H9 (cell line): ENCODE measurements at regions not wholly inside any gene's neighbourhood (a gene's known extent, or its start where the extent isn't known, plus 50 kb on each side); places are given as distances from the start of the nearest gene placed in this dataset.

Experiments used
- DNase-seq: peaks from one replicate; pipeline ENCODE4 v3.0.0-alpha.2; 2017
- H2AFZ ChIP-seq: one replicate; pipeline ENCODE4 v1.6.1; 2013; ENCODE audit warnings: mild to moderate bottlenecking, low read length, control low read depth, moderate library complexity
- H2AK5ac ChIP-seq: 2 replicates; pipeline ENCODE4 v1.6.1; 2013; ENCODE audit warnings: low read length, control low read depth, mixed read lengths; ENCODE audit not compliant: insufficient read length
- H2BK120ac ChIP-seq: one replicate; pipeline ENCODE4 v1.6.1; 2013; ENCODE audit warnings: low read depth, mild to moderate bottlenecking, low read length, control low read depth, inconsistent platforms; ENCODE audit not compliant: poor library complexity, severe bottlenecking
- H2BK12ac ChIP-seq: 2 replicates; pipeline ENCODE4 v1.6.1; 2013; ENCODE audit warnings: low read length, control low read depth, mixed read lengths, low read depth; ENCODE audit not compliant: insufficient read length
- H2BK15ac ChIP-seq: 2 replicates; pipeline ENCODE4 v1.6.1; 2013; ENCODE audit warnings: low read depth, low read length, control low read depth
- H2BK20ac ChIP-seq: one replicate; pipeline ENCODE4 v1.6.1; 2013; ENCODE audit warnings: low read depth, mild to moderate bottlenecking, low read length, control low read depth, inconsistent platforms; ENCODE audit not compliant: poor library complexity, severe bottlenecking
- H2BK5ac ChIP-seq: 2 replicates; pipeline ENCODE4 v1.6.1; 2013; ENCODE audit warnings: low read length, control low read depth, mixed read lengths; ENCODE audit not compliant: insufficient read length
- H3K14ac ChIP-seq: 2 replicates; pipeline ENCODE4 v1.6.1; 2013; ENCODE audit warnings: low read length, control low read depth; ENCODE audit not compliant: insufficient read depth
- H3K18ac ChIP-seq: 2 replicates; pipeline ENCODE4 v1.6.1; 2013; ENCODE audit warnings: low read depth, mild to moderate bottlenecking, mixed read lengths, low read length, control low read depth; ENCODE audit not compliant: insufficient read length
- H3K23ac ChIP-seq: 2 replicates; pipeline ENCODE4 v1.6.1; 2013; ENCODE audit warnings: low read length, control low read depth, mixed read lengths, low read depth; ENCODE audit not compliant: insufficient read length
- H3K23me2 ChIP-seq: 2 replicates; pipeline ENCODE4 v1.6.1; 2013; ENCODE audit warnings: low read depth, mild to moderate bottlenecking, mixed read lengths, low read length, control low read depth; ENCODE audit not compliant: insufficient read length, poor library complexity, severe bottlenecking
- H3K27ac ChIP-seq: 2 replicates; pipeline ENCODE4 v1.5.1; 2013; ENCODE audit warnings: low read length, control low read depth, mixed read lengths, low read depth; ENCODE audit not compliant: insufficient read length
- H3K27me3 ChIP-seq: 2 replicates; pipeline ENCODE4 v1.6.1; 2013; ENCODE audit warnings: low read length, control low read depth, inconsistent platforms; ENCODE audit not compliant: insufficient read depth
- H3K4ac ChIP-seq: 2 replicates; pipeline ENCODE4 v1.6.1; 2013; ENCODE audit warnings: low read depth, mild to moderate bottlenecking, control low read depth, inconsistent platforms, low read length, moderate library complexity
- H3K4me1 ChIP-seq: 2 replicates; pipeline ENCODE4 v1.6.1; 2013; ENCODE audit warnings: low read length, control low read depth, inconsistent platforms; ENCODE audit not compliant: insufficient read depth
- H3K4me2 ChIP-seq: 2 replicates; pipeline ENCODE4 v1.6.1; 2013; ENCODE audit warnings: low read length, control low read depth, mixed read lengths; ENCODE audit not compliant: insufficient read length, insufficient read depth
- H3K56ac ChIP-seq: 2 replicates; pipeline ENCODE4 v1.6.1; 2013; ENCODE audit warnings: low read depth, mild to moderate bottlenecking, mixed read lengths, low read length, control low read depth; ENCODE audit not compliant: insufficient read length
- H3K79me1 ChIP-seq: 2 replicates; pipeline ENCODE4 v1.6.1; 2013; ENCODE audit warnings: low read depth, mild to moderate bottlenecking, moderate library complexity, low read length, control low read depth, inconsistent platforms; ENCODE audit not compliant: insufficient read depth, poor library complexity, severe bottlenecking
- H3K79me2 ChIP-seq: 2 replicates; pipeline ENCODE4 v1.6.1; 2013; ENCODE audit warnings: low read length, control low read depth, inconsistent platforms; ENCODE audit not compliant: insufficient read depth
- H3K9ac ChIP-seq: 2 replicates; pipeline ENCODE4 v1.6.1; 2013; ENCODE audit warnings: low read length, control low read depth, mixed read lengths; ENCODE audit not compliant: insufficient read length; ENCODE audit errors: extremely low read depth
- H3K9me3 ChIP-seq: one replicate; pipeline ENCODE4 v1.6.1; 2013; ENCODE audit warnings: low read depth, low read length, inconsistent platforms; ENCODE audit not compliant: control insufficient read depth
- H3T11ph ChIP-seq: one replicate; pipeline ENCODE4 v1.6.1; 2013; ENCODE audit warnings: mild to moderate bottlenecking, low read length, control low read depth, inconsistent platforms
- H4K20me1 ChIP-seq: one replicate; pipeline ENCODE4 v1.6.1; 2013; ENCODE audit not compliant: control insufficient read depth, insufficient read length, insufficient read depth
- H4K5ac ChIP-seq: 2 replicates; pipeline ENCODE4 v1.6.1; 2013; ENCODE audit warnings: low read depth, mild to moderate bottlenecking, mixed read lengths, low read length, control low read depth; ENCODE audit not compliant: insufficient read length
- H4K8ac ChIP-seq: replicated peaks from 2 replicates; pipeline ENCODE4 v1.6.1; 2013; ENCODE audit warnings: low read length, control low read depth, mixed read lengths, low read depth; ENCODE audit not compliant: insufficient read length
- H4K91ac ChIP-seq: 2 replicates; pipeline ENCODE4 v1.6.1; 2013; ENCODE audit warnings: low read depth, mild to moderate bottlenecking, moderate library complexity, mixed read lengths, low read length, control low read depth; ENCODE audit not compliant: insufficient read length
- H3K27ac Mint-ChIP-seq, 3 experiments: 2 replicates in 2 of 3; 3 replicates in 1 of 3; pipeline ENCODE4 v1.8.0; 2020 to 2021; ENCODE audit warnings: mixed read lengths in 3 of 3, mild to moderate bottlenecking in 1 of 3, moderate library complexity in 1 of 3
- H3K27me3 Mint-ChIP-seq: 2 replicates; pipeline ENCODE4 v1.8.0; 2021; ENCODE audit warnings: low read depth, mild to moderate bottlenecking, moderate library complexity, mixed read lengths
- H3K36me3 Mint-ChIP-seq, 3 experiments: 2 replicates in 2 of 3; 3 replicates in 1 of 3; pipeline ENCODE4 v1.8.0; 2020 to 2021; ENCODE audit warnings: low read depth in 3 of 3, mixed read lengths in 3 of 3; ENCODE audit not compliant: insufficient read depth in 1 of 3
- H3K4me1 Mint-ChIP-seq, 2 experiments: 2 replicates each; pipeline ENCODE4 v1.8.0; 2020; ENCODE audit warnings: mixed read lengths in 2 of 2
- H3K4me3 Mint-ChIP-seq, 2 experiments: 2 replicates in 1 of 2; 3 replicates in 1 of 2; pipeline ENCODE4 v1.8.0; 2020 to 2021; ENCODE audit warnings: mild to moderate bottlenecking in 2 of 2, mixed read lengths in 2 of 2, moderate library complexity in 1 of 2
- H3K9me3 Mint-ChIP-seq, 2 experiments: 2 replicates in 1 of 2; 3 replicates in 1 of 2; pipeline ENCODE4 v1.8.0; 2020; ENCODE audit warnings: mild to moderate bottlenecking in 2 of 2, mixed read lengths in 2 of 2, moderate library complexity in 1 of 2
- CTCF ChIP-seq: fragments of 200-600 bp; sonication (generic); conservative IDR thresholded peaks from 3 replicates; pipeline ENCODE4 v1.8.0; 2021; ENCODE audit warnings: antibody characterized with exemption, mild to moderate bottlenecking
- WGBS: extraction: QIAGEN DNeasy Blood & Tissue Kit; methylation state at CpG from one replicate; pipeline ENCODE4 v1.1.7; 2013; ENCODE audit warnings: missing lambda C conversion rate, low lambda C conversion rate, mixed read lengths; ENCODE audit not compliant: insufficient read length; ENCODE audit errors: extremely low coverage; 5-methylcytosine and 5-hydroxymethylcytosine counted together

DNA sequence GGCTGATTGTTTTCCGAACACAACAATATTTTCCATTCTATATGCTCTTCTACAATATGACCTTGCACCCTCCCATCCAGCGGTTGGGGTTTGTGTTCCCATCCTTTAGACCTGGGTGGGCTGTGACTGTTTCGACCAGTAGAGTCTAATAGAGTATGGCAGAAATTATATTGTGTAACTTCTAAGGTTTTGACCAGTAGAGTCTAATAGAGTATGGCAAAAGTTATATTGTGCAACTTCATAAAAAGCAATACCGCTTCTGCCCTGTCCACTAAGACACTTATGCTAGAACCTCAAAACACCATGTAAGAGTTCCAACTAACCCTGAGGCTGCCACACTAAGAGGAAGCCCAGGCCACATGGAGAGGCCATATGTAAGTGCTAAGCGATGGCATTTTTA lies 719.7 kb upstream of the TBX3 start:
- Histone ChIP-seq H3K79me2 (no peaks in the 10 kb centered on the region), H3K23me2 (no peaks in the 10 kb centered on the region), H4K91ac (no peak overlapping the region), H2BK15ac (no peak overlapping the region), H3K56ac (no peak overlapping the region), H3K4ac (no peak overlapping the region), H4K5ac (no peak overlapping the region), H3K23ac (no peak overlapping the region), H2BK20ac (no peak overlapping the region), H2AK5ac (no peak overlapping the region), H3K9ac (no peak overlapping the region), H2BK12ac (no peak overlapping the region), H3T11ph (no peak overlapping the region), H3K27ac (no peak overlapping the region), H2AFZ (no peak overlapping the region), H3K18ac (no peak overlapping the region), H3K27me3 (no peaks in the 10 kb centered on the region; the same call in 1 of the 2 replicates), H3K79me1 (no peaks in the 10 kb centered on the region), H3K9me3 (no peaks in the 10 kb centered on the region), H3K4me2 (no peak overlapping the region), H4K20me1 (no peaks in the 10 kb centered on the region), H2BK5ac (no peak overlapping the region), H2BK120ac (no peak overlapping the region), H3K4me1 (no peaks in the 10 kb centered on the region), H3K14ac (no peak overlapping the region), H4K8ac (no peak overlapping the region)
- H3K9me3 Mint-ChIP-seq = no peaks in the 10 kb centered on the region
- peaks cover 4% of the 10 kb centered on the region for H3K27me3 Mint-ChIP-seq
- no peak overlapping the region for H3K27ac Mint-ChIP-seq
- TF ChIP-seq CTCF = no peak
- peaks cover 7 to 8% of the 10 kb centered on the region in 2 experiments for H3K4me1 Mint-ChIP-seq
- no peaks in the 10 kb centered on the region for H3K36me3 Mint-ChIP-seq
- no peak for DNase-seq
- H3K4me3 Mint-ChIP-seq = no peak overlapping the region
- no CpG with 5 or more reads among the region's 5 CpGs for WGBS
